GM20431 (cell line): ENCODE measurements at regions not wholly inside any gene's neighbourhood (a gene's known extent, or its start where the extent isn't known, plus 50 kb on each side); places are given as distances from the start of the nearest gene placed in this dataset.
"Not testable (repeated sequence)": the region's sequence is repeated elsewhere in the genome, so short reads cannot be mapped to it uniquely, and the experiment has no call there.

Experiments used
- in situ Hi-C: fragments of 300-500 bp; cut with MseI, MboI; formaldehyde crosslinking; loops from one replicate; pipeline ENCODE4 v1.15.0; 2020; ENCODE audit warnings: low sequenced_read_pairs; ENCODE audit not compliant: unreplicated experiment

DNA sequence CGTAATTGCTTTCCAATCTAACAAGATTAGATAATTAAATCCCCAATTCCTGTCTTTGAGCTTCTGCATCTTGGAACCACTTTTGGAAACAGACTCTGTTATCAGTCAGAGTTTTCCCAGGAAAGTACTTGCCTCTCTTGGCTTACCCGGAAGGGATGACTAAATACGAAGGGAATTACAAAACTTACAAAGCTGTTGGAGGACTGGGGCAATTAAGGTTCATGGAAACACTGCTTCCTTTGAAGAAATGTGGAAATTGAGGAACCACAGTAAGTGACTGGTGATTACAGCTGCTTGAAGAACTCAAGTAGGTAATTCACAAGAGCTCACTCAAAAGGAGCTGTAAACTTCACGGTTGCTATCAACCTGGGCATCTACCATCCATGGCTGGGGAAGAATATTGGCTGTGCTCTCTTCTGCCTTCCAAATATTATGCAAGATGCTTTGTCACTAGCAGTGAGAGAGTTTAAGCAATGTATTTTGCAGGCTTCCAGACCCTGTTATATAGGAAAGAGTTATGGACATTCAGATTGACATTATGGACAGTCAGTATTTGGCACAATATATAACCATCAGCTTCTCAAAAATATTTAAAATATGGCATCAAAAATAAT, 104.6 kb upstream of the MAN2A1 start:
- in situ Hi-C loops = no loop called here

DNA sequence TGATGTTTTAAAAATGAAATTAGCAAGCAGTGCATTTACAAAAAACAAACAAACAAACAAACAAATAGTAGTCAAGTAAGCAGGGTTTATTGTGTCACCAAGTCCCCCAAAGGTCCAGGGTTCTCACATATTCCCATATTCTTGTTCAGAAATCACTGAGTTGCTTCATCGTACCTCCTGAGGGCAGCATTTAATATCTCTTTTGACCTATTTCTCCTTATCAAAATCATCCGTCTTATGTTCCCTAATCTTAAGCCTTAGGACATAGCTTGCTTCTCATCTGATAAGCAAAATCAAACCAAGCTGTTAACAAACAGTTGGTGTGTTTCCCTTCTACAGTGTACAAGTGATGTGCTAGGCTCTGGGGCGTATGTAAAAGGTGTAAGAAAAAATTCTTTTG, 109.5 kb upstream of the MAN2A1 start:
- in situ Hi-C loops = no loop called here

DNA sequence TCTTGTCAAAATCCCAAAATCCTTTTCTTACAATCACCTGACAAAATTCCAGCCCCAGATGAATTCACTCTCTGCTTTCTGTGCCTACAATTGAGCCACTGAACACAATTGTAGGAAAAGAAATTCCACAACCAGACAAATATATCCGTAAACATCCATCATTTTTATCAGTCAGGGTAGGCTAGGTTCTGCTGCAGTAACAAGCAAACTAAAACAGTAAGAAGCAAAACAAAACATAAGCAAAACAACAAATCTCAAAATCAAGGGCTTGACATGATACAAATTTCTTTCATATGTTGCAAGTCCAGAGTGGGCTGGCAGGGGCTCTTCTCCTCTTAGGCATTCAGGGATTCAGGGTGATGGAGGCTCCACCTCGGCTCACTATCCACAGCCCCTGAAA, 114.2 kb upstream of the MAN2A1 start:
- in situ Hi-C loops = no loop called here

DNA sequence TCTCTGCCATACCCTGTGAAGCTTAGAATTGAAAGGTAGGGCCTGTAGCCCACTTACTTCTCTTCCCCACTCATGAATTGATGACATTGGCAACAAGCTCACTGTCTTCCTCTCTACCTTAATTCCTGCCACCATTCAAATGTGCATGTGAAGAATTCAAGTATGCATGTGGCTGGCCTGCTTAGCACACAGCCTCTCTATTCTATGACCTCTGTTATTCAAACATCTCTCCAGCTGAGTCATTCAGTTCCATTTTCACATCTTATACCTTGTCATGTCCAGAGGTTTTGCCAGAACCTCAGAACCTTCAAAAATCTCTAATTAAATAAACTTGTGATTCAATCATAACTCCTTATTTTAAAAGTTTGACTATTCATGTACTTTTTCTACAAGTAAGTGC, 114.7 kb upstream of the MAN2A1 start:
- in situ Hi-C loops = no loop called here

DNA sequence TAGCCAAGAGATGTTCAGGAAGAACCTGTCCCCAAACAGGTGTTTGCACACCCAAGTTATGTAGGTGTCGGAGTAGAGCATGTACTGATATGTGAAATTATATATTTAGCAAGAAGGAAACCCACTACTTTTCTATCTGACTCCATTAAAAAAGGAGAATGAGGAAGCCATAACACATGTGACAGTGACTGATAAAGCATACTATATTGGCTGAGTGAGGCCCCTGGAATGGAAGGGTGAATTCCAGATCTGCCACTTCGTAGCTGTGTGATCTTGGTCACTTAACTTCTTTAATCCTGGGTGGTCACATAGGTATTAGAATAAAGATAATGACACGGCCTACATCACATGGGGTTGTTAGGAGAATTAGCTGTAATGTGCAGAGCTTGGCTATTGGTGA, 116.0 kb upstream of the MAN2A1 start:
- in situ Hi-C loops = no loop called here

DNA sequence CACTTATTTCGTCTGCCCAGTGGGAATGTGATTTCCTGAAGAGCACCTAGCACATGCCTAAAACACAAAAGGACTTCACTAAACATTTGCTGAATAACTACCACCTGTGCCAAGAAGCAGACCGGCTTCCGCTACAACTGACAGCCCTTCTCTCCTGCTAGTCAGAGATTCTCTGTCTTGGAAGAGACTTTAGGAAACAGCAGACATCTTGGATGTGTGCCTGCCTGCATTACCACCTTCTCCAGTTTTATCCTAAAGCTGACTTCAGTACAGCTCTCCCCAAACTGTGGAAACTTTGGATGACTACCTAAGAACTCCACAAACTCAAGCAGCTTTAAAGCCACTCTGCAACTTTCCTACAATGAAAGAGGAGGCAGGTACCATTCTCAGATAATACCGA, 116.5 kb upstream of the MAN2A1 start:
- in situ Hi-C loops = no loop called here

DNA sequence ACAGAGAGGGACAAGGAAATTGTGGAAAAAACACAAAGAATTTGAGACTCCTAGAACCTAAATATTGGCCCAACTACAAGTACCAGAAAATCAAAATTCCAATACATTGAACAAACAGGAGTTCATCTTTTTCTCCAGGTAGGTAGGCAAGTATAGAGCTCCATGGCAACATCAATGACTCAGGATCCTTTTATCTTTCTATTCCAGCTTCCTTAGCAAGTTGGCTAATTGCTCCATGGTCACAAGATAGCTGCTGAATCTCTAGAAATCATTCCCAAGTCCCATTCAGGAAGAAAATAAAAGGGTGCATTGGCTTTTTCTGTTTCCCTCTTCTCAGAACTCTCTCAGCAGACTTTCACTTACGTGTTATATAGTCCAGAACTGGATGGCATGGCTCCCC, 117.9 kb upstream of the MAN2A1 start:
- in situ Hi-C loops = no loop called here

DNA sequence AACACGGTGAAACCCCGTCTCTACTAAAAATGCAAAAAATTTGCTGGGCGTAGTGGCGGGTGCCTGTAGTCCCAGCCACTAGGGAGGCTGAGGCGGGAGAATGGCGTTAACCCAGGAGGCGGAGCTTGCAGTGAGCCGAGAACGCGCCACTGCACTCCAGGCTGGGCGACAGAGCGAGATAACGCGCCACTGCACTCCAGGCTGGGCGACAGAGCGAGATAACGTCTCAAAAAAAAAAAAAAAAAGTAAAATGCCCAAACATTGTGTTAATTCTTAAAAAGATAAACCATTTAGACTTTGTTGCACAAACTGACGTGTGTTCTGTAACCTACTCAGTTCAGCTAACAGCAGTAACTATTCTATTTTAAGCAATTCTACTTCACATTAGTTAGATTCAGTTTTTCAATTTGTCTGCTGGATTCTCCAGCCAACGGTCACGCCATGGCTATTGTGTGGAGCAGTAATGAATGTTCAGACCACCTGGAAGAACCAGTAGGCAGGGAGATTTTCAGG, 119.3 kb upstream of the MAN2A1 start:
- in situ Hi-C loops = no loop called here

DNA sequence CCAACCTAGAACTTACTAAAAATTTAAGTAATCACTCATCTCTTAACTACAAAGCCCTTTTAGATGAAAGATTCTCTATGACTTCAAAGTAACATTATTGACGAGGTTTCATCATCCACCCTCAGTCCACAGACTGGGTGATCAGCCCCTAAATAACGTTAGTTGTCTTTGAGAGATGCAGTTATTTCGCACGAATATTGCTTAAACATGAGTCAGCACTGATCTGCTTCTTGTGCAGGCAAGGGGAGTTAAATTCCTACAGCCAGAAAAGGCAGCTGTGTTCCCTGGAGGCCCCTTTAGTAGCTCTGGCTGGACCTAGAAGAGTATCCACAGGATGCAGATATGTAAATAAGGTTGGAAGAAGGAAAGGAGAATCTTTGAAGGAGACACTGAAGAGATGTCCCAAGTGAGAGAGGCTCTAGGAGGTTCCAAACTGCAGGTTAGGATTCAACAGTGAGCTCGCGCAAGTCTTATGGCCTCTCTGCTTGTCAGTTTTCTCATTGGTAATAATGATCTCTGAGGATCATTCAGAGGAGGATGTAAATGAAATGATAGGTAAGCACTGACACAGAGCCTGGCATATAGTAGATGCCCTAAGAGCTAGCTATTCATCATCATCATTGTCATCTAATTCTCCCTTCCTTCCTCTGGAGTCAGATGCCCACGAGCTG, 122.2 kb upstream of the MAN2A1 start:
- in situ Hi-C loops = no loop called here

DNA sequence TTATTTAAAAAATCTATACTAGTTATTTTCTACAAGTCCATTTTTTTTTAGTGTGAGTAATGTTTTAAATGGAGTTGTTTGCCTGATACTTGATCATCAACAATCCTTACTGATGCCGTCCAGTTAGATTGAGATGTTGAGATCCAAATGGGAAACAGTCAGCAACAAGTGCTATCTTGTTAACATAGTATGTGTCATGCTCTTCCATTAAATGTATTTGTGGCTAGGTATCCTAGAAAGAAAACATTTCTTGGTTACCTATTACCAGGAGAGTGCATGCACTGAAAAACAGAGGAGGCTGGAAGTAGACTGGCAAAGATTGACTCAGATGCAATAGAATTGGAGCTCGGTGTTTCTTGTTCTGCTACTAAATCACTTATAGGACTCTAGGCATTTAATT, 123.4 kb upstream of the MAN2A1 start:
- in situ Hi-C loops = no loop called here

DNA sequence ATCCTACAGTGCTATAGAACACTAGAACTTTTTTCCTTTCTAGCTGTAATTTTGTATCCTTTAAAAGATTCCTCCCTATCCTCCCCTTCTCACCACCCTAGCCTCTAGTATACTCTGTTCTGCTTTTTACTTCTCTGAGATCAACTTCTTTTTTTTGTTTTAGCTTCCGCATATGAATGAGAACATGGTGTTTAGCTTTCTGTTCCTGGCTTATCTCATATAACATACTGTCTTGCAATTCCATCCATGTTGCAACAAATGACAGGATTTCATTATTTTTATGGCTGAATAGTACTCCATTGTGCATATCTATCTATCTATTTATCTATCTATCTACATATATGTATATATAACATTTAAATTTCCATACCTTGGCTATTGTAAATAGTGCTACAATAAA, 126.0 kb upstream of the MAN2A1 start:
- in situ Hi-C loops = no loop called here

DNA sequence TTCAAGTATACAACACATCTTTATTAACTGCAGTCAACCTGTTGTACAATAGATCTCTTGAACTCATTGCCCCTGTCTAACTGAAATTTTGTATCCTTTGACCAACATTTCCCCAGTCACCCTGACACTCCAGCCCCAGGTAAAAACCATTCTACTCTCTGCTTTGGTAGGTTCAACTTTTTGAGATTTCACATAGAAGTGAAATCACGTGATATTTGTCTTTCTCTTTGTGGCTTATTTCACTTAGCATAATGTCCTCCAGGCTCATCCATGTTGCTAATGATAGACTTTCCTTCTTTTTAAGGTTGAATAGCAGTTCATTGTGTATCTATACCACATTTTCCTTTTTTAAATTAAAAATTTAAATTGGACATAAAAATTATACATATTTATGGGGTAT, 126.5 kb upstream of the MAN2A1 start:
- in situ Hi-C loops = no loop called here

DNA sequence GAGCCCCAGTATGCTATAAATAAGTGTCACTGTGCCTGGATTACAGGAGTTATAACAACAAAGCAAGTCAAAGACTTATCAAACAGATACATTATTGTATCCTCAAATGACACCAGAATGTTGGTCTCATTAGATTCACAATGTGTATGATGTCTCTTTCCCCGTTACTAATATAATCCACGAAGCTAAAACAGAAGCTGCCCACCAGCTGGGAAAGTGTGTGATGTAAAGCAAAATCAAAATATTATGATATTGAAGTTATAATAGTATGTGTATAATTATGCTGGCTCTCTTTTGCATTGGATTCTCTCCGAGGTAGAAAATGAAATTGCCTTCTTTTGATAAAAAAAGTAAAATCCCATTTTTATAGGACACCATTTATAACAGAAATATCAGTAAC, 127.3 kb upstream of the MAN2A1 start:
- in situ Hi-C loops = no loop called here

DNA sequence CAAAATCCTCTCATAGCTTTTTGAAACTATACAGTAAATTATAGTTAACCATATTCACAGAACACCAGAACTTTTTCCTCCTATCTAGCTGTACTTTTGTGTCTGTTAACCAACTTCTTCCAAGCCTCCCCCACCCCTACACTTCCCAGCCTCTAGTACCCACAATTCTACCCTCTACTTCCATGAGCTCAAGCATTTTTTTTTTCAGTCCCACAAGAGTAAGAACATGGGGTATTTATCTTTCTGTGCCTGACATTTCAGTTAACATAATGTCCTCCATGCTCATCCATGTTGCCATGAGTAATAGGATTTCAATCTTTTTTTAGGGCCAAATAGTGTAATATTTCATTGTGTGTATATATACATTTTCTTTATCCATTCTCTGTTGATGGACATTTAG, 128.3 kb upstream of the MAN2A1 start:
- in situ Hi-C loops = no loop called here

DNA sequence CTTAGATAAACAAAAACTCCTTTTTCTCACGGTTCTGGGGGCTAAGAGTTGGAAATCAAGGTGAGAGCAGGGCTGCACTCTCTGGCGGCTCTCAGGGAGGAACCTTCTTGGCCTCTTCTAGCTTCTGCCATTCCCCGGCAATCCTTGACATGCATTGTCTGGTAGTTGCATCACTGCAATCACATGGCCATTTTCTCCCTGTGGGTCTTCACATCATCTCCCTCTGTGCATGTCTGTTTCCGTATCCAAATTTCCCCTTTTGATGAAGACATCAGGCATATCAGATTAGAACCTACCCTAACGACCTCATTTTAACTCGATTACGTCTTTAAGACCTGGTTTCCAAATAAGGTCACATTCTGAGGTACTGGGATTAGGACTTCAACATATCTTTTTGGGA, 129.2 kb upstream of the MAN2A1 start:
- in situ Hi-C loops = no loop called here

DNA sequence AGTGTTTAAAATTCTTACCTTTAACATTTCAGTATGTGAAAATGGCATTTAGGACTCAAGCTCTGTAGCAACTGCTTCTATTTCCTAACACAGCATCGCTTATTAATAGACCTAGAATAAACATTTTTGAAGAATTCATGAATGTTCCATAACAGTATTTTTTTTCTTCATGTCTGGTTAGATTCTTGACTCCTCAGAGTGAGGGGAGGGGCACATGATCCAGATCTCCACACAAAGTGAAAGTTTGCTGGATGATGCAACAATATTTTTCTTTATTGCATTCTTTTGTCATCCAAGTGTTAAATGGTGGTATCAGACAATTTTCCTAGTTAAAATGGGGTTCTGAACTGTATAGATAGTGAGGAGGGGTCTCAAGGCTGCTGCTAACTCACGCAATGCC, 130.8 kb upstream of the MAN2A1 start:
- in situ Hi-C loops = no loop called here

DNA sequence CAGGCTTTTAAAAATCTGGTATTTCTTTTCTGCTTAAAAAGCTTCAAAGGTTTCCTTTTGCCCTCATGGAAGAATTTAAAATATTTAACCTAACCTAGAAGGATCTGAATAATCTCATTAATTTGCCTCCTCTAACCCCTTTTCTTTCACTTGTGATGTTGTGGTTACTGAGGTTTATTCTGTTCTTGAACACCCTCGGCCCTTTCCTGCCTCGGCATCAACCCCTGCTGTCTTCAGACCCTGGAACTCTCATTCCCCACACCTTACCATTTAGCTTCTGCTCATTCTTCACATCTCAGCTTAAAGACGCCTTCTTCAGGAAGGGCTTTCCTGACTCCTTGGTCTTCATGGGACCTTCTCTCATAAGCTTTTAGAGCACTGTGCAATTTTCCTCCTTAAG, 131.4 kb upstream of the MAN2A1 start:
- in situ Hi-C loops = no loop called here

DNA sequence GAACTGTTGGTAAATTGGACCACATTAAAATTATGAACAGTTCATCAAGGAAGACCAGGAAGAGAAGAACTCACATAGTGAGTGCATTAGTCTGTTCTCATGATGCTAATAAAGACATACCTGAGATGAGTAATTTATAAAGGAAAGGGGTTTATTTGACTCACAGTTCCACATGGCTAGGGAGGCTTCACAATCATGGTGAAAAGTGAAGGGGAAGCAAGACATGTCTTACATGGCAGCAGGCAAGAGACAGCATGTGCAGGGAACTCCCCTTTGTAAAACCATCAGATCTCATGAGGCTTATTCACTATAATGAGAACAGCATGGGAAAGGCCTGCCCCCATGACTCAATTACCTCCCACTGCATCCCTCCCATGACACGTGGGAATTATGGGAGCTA, 135.9 kb upstream of the MAN2A1 start:
- in situ Hi-C loops = no loop called here

DNA sequence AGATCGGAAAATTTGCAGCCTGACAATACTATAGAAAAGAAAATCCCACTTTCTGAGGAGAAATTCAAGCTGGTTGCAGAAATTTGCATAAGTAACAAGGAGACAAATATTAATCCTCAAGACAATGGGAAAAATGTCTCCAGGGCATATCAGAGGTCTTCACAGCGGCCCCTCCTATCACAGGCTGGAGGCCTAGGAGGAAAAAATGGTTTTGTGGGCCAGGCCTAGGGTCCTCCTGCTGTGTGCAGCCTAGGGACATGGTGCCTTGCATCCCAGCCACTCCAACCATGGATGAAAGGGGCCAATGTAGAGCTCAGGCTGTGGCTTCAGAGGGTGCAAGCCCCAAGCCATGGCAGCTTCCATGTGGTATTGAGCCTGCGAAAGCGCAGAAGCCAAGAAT, 138.5 kb upstream of the MAN2A1 start:
- in situ Hi-C loops = not testable (repeated sequence)

DNA sequence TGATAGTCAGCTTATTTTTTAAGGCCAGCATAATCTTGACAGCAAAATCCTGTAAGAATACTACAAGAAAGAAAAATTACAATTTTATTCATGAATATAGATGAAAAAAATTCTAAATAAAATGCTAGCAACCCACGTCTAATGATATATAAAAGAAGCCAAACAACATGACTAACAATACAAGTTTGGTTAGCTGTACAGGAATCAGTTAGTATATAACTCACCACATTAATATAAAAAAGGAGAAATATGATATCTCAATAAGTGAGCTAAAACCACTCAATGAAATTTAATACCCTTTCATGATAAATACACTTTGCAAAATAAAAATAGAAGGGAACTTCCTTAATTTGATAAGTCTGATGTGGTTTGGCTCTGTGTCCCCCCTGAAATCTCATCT, 139.7 kb upstream of the MAN2A1 start:
- in situ Hi-C loops = no loop called here

DNA sequence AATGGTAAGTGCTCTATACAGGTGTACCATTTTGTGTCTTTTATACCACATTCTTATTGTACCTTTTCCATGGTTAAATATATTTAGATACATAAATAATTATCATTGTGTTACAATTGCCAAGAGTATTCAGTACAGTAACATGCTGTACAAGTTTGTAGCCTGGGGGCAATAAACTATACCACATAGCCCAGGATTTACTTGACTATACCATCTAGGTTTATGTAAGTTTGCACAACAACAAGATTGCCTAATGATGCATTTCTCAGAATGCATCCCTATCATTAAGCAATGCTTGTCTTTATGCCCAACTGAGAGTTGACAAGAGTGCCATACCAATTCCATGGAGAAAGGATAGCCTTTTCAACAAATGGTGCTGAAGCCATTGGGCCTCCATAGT, 136.7 kb upstream of the PJA2 start:
- in situ Hi-C loops = no loop called here

DNA sequence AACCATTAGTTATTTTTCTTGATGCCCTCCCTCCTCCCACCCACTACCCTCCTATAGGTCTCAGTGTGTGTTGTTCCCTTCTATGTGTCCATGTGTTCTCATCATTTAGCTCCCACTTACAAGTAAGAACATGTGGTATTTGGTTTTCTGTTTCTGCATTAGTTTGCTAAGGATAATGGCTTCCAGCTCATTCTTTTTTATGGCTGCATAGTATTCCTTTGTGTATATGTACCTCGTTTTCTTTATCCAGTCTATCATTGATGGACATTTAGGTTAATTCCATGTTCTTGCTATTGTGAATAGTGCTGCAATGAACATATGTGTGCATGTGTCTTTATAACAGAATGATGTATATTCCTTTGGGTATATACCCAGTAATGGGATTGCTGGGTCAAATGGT, 135.1 kb upstream of the PJA2 start:
- in situ Hi-C loops = not testable (repeated sequence)
